Gastroesophageal sphincter (tissue), 3 donors: ENCODE measurements at regions not wholly inside any gene's neighbourhood (a gene's known extent, or its start where the extent isn't known, plus 50 kb on each side); places are given as distances from the start of the nearest gene placed in this dataset.

Experiments
- EP300 ChIP-seq: sonication (generic); formaldehyde crosslinking; IDR thresholded peaks from one replicate; pipeline ENCODE4 v1.6.1; 2017; ENCODE audit warnings: antibody characterized with exemption, mild to moderate bottlenecking
- POLR2A ChIP-seq, 2 donors: fragments of 450-650 bp; IDR thresholded peaks; one replicate each; pipeline ENCODE4 v1.6.1; 2017; ENCODE audit warnings: antibody characterized with exemption in 2 of 2, mild to moderate bottlenecking in 2 of 2, moderate library complexity in 1 of 2
- TF ChIP-seq, protein P1 (sequence below), 4 experiments: fragments of 200-600 bp in 2 of 4; fragments of 450-650 bp in 2 of 4; sonication (generic) in 1 of 4; IDR thresholded peaks; one replicate each; pipeline ENCODE4 v1.5.1; 2017 to 2019; ENCODE audit warnings: antibody characterized with exemption in 4 of 4, mild to moderate bottlenecking in 2 of 4, moderate library complexity in 2 of 4

DNA sequence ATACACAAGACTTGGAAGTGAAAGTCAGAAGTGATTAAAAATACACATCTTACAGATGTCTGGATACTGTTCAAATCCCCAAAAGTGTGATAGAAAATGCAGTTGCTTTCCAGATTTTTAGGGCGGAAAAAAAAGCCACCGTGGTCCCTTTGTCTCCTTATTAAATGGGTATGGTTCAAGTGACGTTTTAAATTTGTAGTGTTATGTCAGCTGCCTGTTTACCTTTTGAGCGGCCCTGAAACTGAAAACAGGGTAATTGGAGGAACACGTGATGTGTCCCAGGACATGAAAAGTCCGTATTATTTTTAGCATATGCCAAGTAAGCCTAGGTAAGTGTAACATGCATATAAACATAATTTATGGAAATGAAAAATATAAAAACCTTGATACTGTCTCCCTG lies 109.0 kb upstream of the PDZRN3 start:
- TF ChIP-seq EP300 (no peak), POLR2A (IDR thresholded peaks at IDR 0.05) (no peak)
- TF ChIP-seq, protein P1, sequence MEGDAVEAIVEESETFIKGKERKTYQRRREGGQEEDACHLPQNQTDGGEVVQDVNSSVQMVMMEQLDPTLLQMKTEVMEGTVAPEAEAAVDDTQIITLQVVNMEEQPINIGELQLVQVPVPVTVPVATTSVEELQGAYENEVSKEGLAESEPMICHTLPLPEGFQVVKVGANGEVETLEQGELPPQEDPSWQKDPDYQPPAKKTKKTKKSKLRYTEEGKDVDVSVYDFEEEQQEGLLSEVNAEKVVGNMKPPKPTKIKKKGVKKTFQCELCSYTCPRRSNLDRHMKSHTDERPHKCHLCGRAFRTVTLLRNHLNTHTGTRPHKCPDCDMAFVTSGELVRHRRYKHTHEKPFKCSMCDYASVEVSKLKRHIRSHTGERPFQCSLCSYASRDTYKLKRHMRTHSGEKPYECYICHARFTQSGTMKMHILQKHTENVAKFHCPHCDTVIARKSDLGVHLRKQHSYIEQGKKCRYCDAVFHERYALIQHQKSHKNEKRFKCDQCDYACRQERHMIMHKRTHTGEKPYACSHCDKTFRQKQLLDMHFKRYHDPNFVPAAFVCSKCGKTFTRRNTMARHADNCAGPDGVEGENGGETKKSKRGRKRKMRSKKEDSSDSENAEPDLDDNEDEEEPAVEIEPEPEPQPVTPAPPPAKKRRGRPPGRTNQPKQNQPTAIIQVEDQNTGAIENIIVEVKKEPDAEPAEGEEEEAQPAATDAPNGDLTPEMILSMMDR (IDR thresholded peaks at IDR 0.05) = no peak
